HepG2 (cell line): ENCODE measurements at regions not wholly inside any gene's neighbourhood (a gene's known extent, or its start where the extent isn't known, plus 50 kb on each side); places are given as distances from the start of the nearest gene placed in this dataset.

Experiments used
- ATAC-seq: fragments of 200-7000 bp; cut with Tn5 transposase; 3 replicates; pipeline ENCODE4 v1.9.1; 2020; ENCODE audit warnings: mild to moderate bottlenecking, moderate library complexity
- BruUV-seq: library from RNA; stranded (reverse); fragments of 400-500 nt; replicated peaks from 2 replicates; lab custom pipeline; 2021; lab: Mats Ljungman, UMichigan
- CTCF ChIA-PET: fragments of 300-600 bp; formaldehyde crosslinking; extraction: SDS; loops from one replicate; lab custom pipeline; 2021; ENCODE audit warnings: low total read pairs, inconsistent platforms, low intra/inter-chr PET ratio; lab: Yijun Ruan, JAX
- POLR2A ChIA-PET: fragments of 350-600 bp; sonication (Branson Sonifier 250); formaldehyde crosslinking; loops from one replicate; lab custom pipeline; 2020; ENCODE audit warnings: antibody characterized with exemption, inconsistent platforms; lab: Yijun Ruan, JAX
- DNase-seq: peaks from one replicate; pipeline ENCODE4 v3.0.0-alpha.2; 2015; ENCODE audit warnings: low spot score
- FAIRE-seq: peaks from 3 replicates; lab custom pipeline; 2011; peaks lifted over from hg19 to GRCh38; lab: Jason Lieb, UNC
- H2AFZ ChIP-seq: one replicate; pipeline ENCODE4 v1.6.1; 2011; ENCODE audit warnings: low read length, inconsistent platforms
- H3K27ac ChIP-seq: fragments of 300-600 bp; 3 replicates; pipeline ENCODE4 v1.8.0; 2011; ENCODE audit warnings: mixed run types, mild to moderate bottlenecking, mixed read lengths, low read length, inconsistent platforms; ENCODE audit not compliant: insufficient read depth; ENCODE audit errors: extremely low read length
- H3K27me3 ChIP-seq, 2 experiments: fragments of 200-600 bp in 1 of 2; 2 replicates in 1 of 2; 3 replicates in 1 of 2; pipeline versions ENCODE4 v1.6.0 to v1.8.0; 2011; ENCODE audit warnings: low read length in 2 of 2, mild to moderate bottlenecking in 2 of 2, moderate library complexity in 2 of 2, inconsistent platforms in 1 of 2; ENCODE audit not compliant: insufficient read depth in 2 of 2, control insufficient read depth in 1 of 2
- H3K36me3 ChIP-seq, 2 experiments: fragments of 200-600 bp in 1 of 2; replicated peaks in 1 of 2; 2 replicates in 1 of 2; 3 replicates in 1 of 2; pipeline versions ENCODE4 v1.5.1 to v1.8.0; 2011; ENCODE audit warnings: low read length in 2 of 2, inconsistent platforms in 1 of 2; ENCODE audit not compliant: insufficient read depth in 2 of 2, control insufficient read depth in 1 of 2
- H3K4me1 ChIP-seq: 2 replicates; pipeline ENCODE4 v1.5.1; 2012; ENCODE audit warnings: low read length, inconsistent platforms; ENCODE audit not compliant: insufficient read depth
- H3K4me2 ChIP-seq: 2 replicates; pipeline ENCODE4 v1.6.0; 2011; ENCODE audit warnings: low read depth, low read length, inconsistent platforms
- H3K4me3 ChIP-seq, 3 experiments: fragments of 200-600 bp in 1 of 3; sonication (generic), shearing (Covaris generic) in 1 of 3; replicated peaks in 1 of 3; 2 replicates each; pipeline ENCODE4 v1.5.1; 2011 to 2016; ENCODE audit warnings: low read length in 3 of 3, inconsistent platforms in 2 of 3, low read depth in 2 of 3, mild to moderate bottlenecking in 2 of 3, control low read depth in 1 of 3, mixed read lengths in 1 of 3; ENCODE audit not compliant: insufficient read depth in 1 of 3
- H3K79me2 ChIP-seq: one replicate; pipeline ENCODE4 v1.6.1; 2011; ENCODE audit warnings: low read length, inconsistent platforms; ENCODE audit not compliant: insufficient read depth
- H3K9ac ChIP-seq: 2 replicates; pipeline ENCODE4 v1.6.0; 2011; ENCODE audit warnings: mild to moderate bottlenecking, low read depth, low read length, inconsistent platforms; ENCODE audit not compliant: insufficient read depth
- H3K9me3 ChIP-seq: 2 replicates; pipeline ENCODE4 v1.5.1; 2012; ENCODE audit warnings: mild to moderate bottlenecking, low read length
- H4K20me1 ChIP-seq: 2 replicates; pipeline ENCODE4 v1.6.0; 2011; ENCODE audit warnings: inconsistent platforms, mild to moderate bottlenecking, low read length, moderate library complexity; ENCODE audit not compliant: insufficient read depth
- NPAS2 ChIP-seq: sonication (generic); formaldehyde crosslinking; IDR thresholded peaks from 2 replicates; pipeline ENCODE4 v1.8.0; 2022; ENCODE audit warnings: mild to moderate bottlenecking, missing genetic modification reagents, borderline replicate concordance
- PRDM10 ChIP-seq: sonication (generic); formaldehyde crosslinking; IDR thresholded peaks from 2 replicates; pipeline ENCODE4 v1.4.0; 2020; ENCODE audit warnings: low read depth, missing genetic modification reagents
- THAP11 ChIP-seq: IDR thresholded peaks from 2 replicates; pipeline ENCODE4 v1.6.1; 2016; ENCODE audit warnings: missing biosample characterization, missing genetic modification reagents
- ZNF143 ChIP-seq: sonication (generic); formaldehyde crosslinking; IDR thresholded peaks from 2 replicates; pipeline ENCODE4 v1.4.0; 2020; ENCODE audit warnings: missing genetic modification reagents
- WGBS: methylation state at CpG from one replicate; pipeline ENCODE4 v1.1.6; 2017; ENCODE audit warnings: low lambda C conversion rate; 5-methylcytosine and 5-hydroxymethylcytosine counted together
- in situ Hi-C: cut with HindIII; loops from 2 replicates; pipeline ENCODE4 v1.10.0; 2017; ENCODE audit warnings: low pct_unique_long_range_greater_than_20kb; ENCODE audit not compliant: extremely low pct_ligation_motif_present
- intact Hi-C: fragments of 100-400 bp; cut with micrococcal nuclease; formaldehyde crosslinking; loops from one replicate; pipeline ENCODE4 v1.10.0; 2022; ENCODE audit not compliant: unreplicated experiment

GRCh38 chr2:134178138-134178877, 75.6 kb upstream of the MGAT5 start:
- in situ Hi-C loops (no loop called here), intact Hi-C loops (no loop called here)
- Histone ChIP-seq H3K9me3 (no peaks in the 10 kb centered on the region), H3K9ac (no peak overlapping the region), H2AFZ (no peak overlapping the region), H3K79me2 (peaks cover 36% of the 10 kb centered on the region), H4K20me1 (no peaks in the 10 kb centered on the region; the same call in 1 of the 2 replicates), H3K4me3 (no peak overlapping the region), H3K36me3 (no peaks in the 10 kb centered on the region; a peak in 2 of 5 replicates), H3K27me3 (no peaks in the 10 kb centered on the region), H3K4me1 (no peaks in the 10 kb centered on the region), H3K4me2 (no peak overlapping the region), H3K27ac (no peak overlapping the region)
- FAIRE-seq (no peak), DNase-seq (no peak), ATAC-seq (no peak; the same call in 2 of the 3 replicates)
- TF ChIP-seq THAP11 (CRISPR knock-in tag) = peak; percentile 90
- peak; percentile 81 for TF ChIP-seq ZNF143 (CRISPR knock-in tag)
- peak; percentile 92 for TF ChIP-seq PRDM10 (CRISPR knock-in tag)
- TF ChIP-seq NPAS2 (CRISPR knock-in tag) = no peak
- BruUV-seq = no TSS peak
- ChIA-PET POLR2A (no interaction called here), CTCF (no interaction called here)
- WGBS = 93% methylated on average over 3 of the region's 3 CpGs
